Gastroesophageal sphincter (tissue), 4 donors: ENCODE measurements at regions not wholly inside any gene's neighbourhood (a gene's known extent, or its start where the extent isn't known, plus 50 kb on each side); places are given as distances from the start of the nearest gene placed in this dataset.

Experiments
- ATAC-seq: fragments of 150-250 bp; one replicate; pipeline ENCODE4 v1.9.1; 2016; ENCODE audit warnings: mild to moderate bottlenecking, moderate library complexity
- H3K27ac ChIP-seq, 4 donors: fragments of 200-600 bp; sonication (generic) in 3 of 4; 1 replicate in 3 of 4; 2 replicates in 1 of 4; pipeline ENCODE4 v1.5.1; 2016 to 2019
- H3K27me3 ChIP-seq: fragments of 200-600 bp; sonication (generic); one replicate; pipeline ENCODE4 v1.5.1; 2019
- H3K36me3 ChIP-seq, 2 donors: fragments of 200-600 bp; sonication (generic); one replicate each; pipeline ENCODE4 v1.5.1; 2019; ENCODE audit warnings: control low read depth in 1 of 2
- H3K4me1 ChIP-seq, 3 donors: fragments of 200-600 bp; sonication (generic); 1 replicate in 2 of 3; 2 replicates in 1 of 3; pipeline ENCODE4 v1.5.1; 2016 to 2019; ENCODE audit warnings: control low read depth in 2 of 3
- H3K4me3 ChIP-seq, 2 donors: fragments of 200-600 bp; sonication (generic); one replicate each; pipeline ENCODE4 v1.5.1; 2019; ENCODE audit warnings: mild to moderate bottlenecking in 1 of 2, moderate library complexity in 1 of 2
- H3K9me3 ChIP-seq, 3 donors: fragments of 200-600 bp; sonication (generic); one replicate each; pipeline ENCODE4 v1.5.1; 2017 to 2019; ENCODE audit warnings: control low read depth in 2 of 3
- CTCF ChIP-seq, 4 experiments: fragments of 200-600 bp in 2 of 4; fragments of 450-650 bp in 2 of 4; sonication (generic) in 1 of 4; IDR thresholded peaks; one replicate each; pipeline ENCODE4 v1.5.1; 2017 to 2019; ENCODE audit warnings: antibody characterized with exemption in 4 of 4, mild to moderate bottlenecking in 2 of 4, moderate library complexity in 2 of 4
- EP300 ChIP-seq: sonication (generic); formaldehyde crosslinking; IDR thresholded peaks from one replicate; pipeline ENCODE4 v1.6.1; 2017; ENCODE audit warnings: antibody characterized with exemption, mild to moderate bottlenecking
- POLR2A ChIP-seq, 2 donors: fragments of 450-650 bp; IDR thresholded peaks; one replicate each; pipeline ENCODE4 v1.6.1; 2017; ENCODE audit warnings: antibody characterized with exemption in 2 of 2, mild to moderate bottlenecking in 2 of 2, moderate library complexity in 1 of 2
- POLR2AphosphoS5 ChIP-seq: sonication (generic); formaldehyde crosslinking; IDR thresholded peaks from one replicate; pipeline ENCODE4 v1.6.1; 2017; ENCODE audit warnings: antibody characterized with exemption
- WGBS, 2 donors: methylation state at CpG; one replicate each; pipeline ENCODE4 v1.1.5; 2018; ENCODE audit warnings: low coverage in 1 of 2; 5-methylcytosine and 5-hydroxymethylcytosine counted together

GRCh38 chr4:41460641-41461040 lies 77.3 kb upstream of the LIMCH1 start:
- TF ChIP-seq POLR2A (IDR thresholded peaks at IDR 0.05): no peak
- no peak for TF ChIP-seq POLR2AphosphoS5
- no peak for TF ChIP-seq CTCF (IDR thresholded peaks at IDR 0.05)
- no peak for TF ChIP-seq EP300
- 64 to 97% methylated on average over 3 to 5 of the region's 5 CpGs for WGBS, 2 donors

GRCh38 chr4:41461780-41462307 lies 76.1 kb upstream of the LIMCH1 start:
- Histone ChIP-seq H3K27ac (no peak overlapping the region), H3K4me1 (peaks cover 0 to 11% (median 0%) of the 10 kb centered on the region in 3 donors), H3K27me3 (no peaks in the 10 kb centered on the region), H3K9me3 (no peaks in the 10 kb centered on the region), H3K36me3 (no peaks in the 10 kb centered on the region), H3K4me3 (no peak overlapping the region)
- no peak for TF ChIP-seq EP300
- TF ChIP-seq POLR2A (IDR thresholded peaks at IDR 0.05): no peak
- WGBS, 2 donors: 65 to 70% methylated on average over 2 to 3 of the region's 3 CpGs
- ATAC-seq: no peak

More at GRCh38 chr4:41460641-41461040, 77.3 kb upstream of the LIMCH1 start:
- Histone ChIP-seq H3K36me3 (no peaks in the 10 kb centered on the region), H3K27ac (no peak overlapping the region), H3K27me3 (no peaks in the 10 kb centered on the region), H3K9me3 (no peaks in the 10 kb centered on the region), H3K4me1 (peaks cover 0 to 11% (median 0%) of the 10 kb centered on the region in 3 donors), H3K4me3 (no peak overlapping the region)
- no peak for ATAC-seq

GRCh38 chr4:41465146-41465761 lies 72.7 kb upstream of the LIMCH1 start:
- no peak overlapping the region for H3K27ac ChIP-seq
- WGBS, 2 donors: 100% methylated on average over 2 to 5 of the region's 5 CpGs
- H3K27me3 ChIP-seq: no peaks in the 10 kb centered on the region

GRCh38 chr4:41466249-41466648 lies 71.7 kb upstream of the LIMCH1 start:
- H3K9me3 ChIP-seq: no peaks in the 10 kb centered on the region
- no peaks in the 10 kb centered on the region for H3K4me1 ChIP-seq
- ATAC-seq: no peak
- H3K27ac ChIP-seq: no peak overlapping the region
- H3K4me3 ChIP-seq: no peak overlapping the region
- H3K27me3 ChIP-seq: no peaks in the 10 kb centered on the region
- WGBS, 2 donors: 82 to 94% methylated on average over 2 of the region's 2 CpGs
- H3K36me3 ChIP-seq: no peaks in the 10 kb centered on the region
- TF ChIP-seq EP300 (no peak), POLR2A (IDR thresholded peaks at IDR 0.05) (no peak), POLR2AphosphoS5 (no peak), CTCF (IDR thresholded peaks at IDR 0.05) (no peak)

More at GRCh38 chr4:41465146-41465761, 72.7 kb upstream of the LIMCH1 start:
- no peak for ATAC-seq
- no peak overlapping the region for H3K4me3 ChIP-seq
- no peaks in the 10 kb centered on the region for H3K36me3 ChIP-seq
- TF ChIP-seq CTCF (IDR thresholded peaks at IDR 0.05): no peak
- TF ChIP-seq EP300: no peak
- no peak for TF ChIP-seq POLR2AphosphoS5
- TF ChIP-seq POLR2A (IDR thresholded peaks at IDR 0.05): no peak
- no peaks in the 10 kb centered on the region for H3K9me3 ChIP-seq
- no peaks in the 10 kb centered on the region for H3K4me1 ChIP-seq

- Histone ChIP-seq H3K36me3 (no peaks in the 10 kb centered on the region), H3K27me3 (no peaks in the 10 kb centered on the region), H3K4me1 (no peaks in the 10 kb centered on the region), H3K9me3 (no peaks in the 10 kb centered on the region), H3K4me3 (no peak overlapping the region), H3K27ac (no peak overlapping the region)
- WGBS, 2 donors: 64% methylated on average over 1 of the region's 1 CpG; no CpG with 5 or more reads in 1 of the 2 donors
- TF ChIP-seq CTCF (IDR thresholded peaks at IDR 0.05): no peak
- TF ChIP-seq POLR2A (IDR thresholded peaks at IDR 0.05): no peak
- TF ChIP-seq POLR2AphosphoS5: no peak
- no peak for TF ChIP-seq EP300
- ATAC-seq: no peak
Observed at GRCh38 chr4:41468122-41468521, 69.8 kb upstream of the LIMCH1 start.
